SK-N-SH (cell line): ENCODE measurements at regions not wholly inside any gene's neighbourhood (a gene's known extent, or its start where the extent isn't known, plus 50 kb on each side); places are given as distances from the start of the nearest gene placed in this dataset.

Source experiments
- CTCF ChIA-PET: fragments of 300-600, 350-600 bp; formaldehyde crosslinking; extraction: SDS; loops from one replicate; lab custom pipeline; 2021; lab: Yijun Ruan, JAX
- POLR2A ChIA-PET: fragments of 350-600 bp; sonication (Branson Sonifier 250); formaldehyde crosslinking; extraction: SDS; loops from one replicate; lab custom pipeline; 2020; ENCODE audit warnings: antibody characterized with exemption, inconsistent platforms; lab: Yijun Ruan, JAX
- DNase-seq: peaks from one replicate; pipeline ENCODE4 v3.0.0; 2012
- H2AFZ ChIP-seq: fragments of 200-600 bp; sonication (generic); 2 replicates; pipeline ENCODE4 v1.8.1; 2016; ENCODE audit warnings: antibody characterized with exemption, mild to moderate bottlenecking, low read depth
- H3F3A ChIP-seq: fragments of 200-600 bp; sonication (generic); replicated peaks from 2 replicates; pipeline ENCODE3; 2016; ENCODE audit warnings: antibody characterized with exemption, mild to moderate bottlenecking; ENCODE audit not compliant: insufficient read depth
- H3K27ac ChIP-seq, 2 experiments: fragments of 200-500 bp in 1 of 2; fragments of 200-600 bp in 1 of 2; sonication (Bioruptor generic) in 1 of 2; sonication (generic), shearing (Covaris generic) in 1 of 2; 2 replicates each; pipeline versions ENCODE4 v1.5.1 to v1.6.1; 2014 to 2016; ENCODE audit warnings: low read depth in 2 of 2, inconsistent platforms in 1 of 2, low read length in 1 of 2, mild to moderate bottlenecking in 1 of 2, mixed read lengths in 1 of 2
- H3K27me3 ChIP-seq: fragments of 200-600 bp; sonication (generic), shearing (Covaris generic); 2 replicates; pipeline ENCODE4 v1.6.1; 2016; ENCODE audit warnings: mixed run types; ENCODE audit not compliant: insufficient read depth
- H3K36me3 ChIP-seq, 2 experiments: fragments of 200-500 bp in 1 of 2; fragments of 200-600 bp in 1 of 2; sonication (Bioruptor generic) in 1 of 2; sonication (generic) in 1 of 2; replicated peaks in 1 of 2; 2 replicates each; pipeline versions ENCODE3 to v1.5.1; 2014 to 2016; ENCODE audit warnings: low read length in 1 of 2, mild to moderate bottlenecking in 1 of 2; ENCODE audit not compliant: insufficient read depth in 2 of 2, control insufficient read depth in 1 of 2
- H3K4me1 ChIP-seq, 2 experiments: fragments of 200-500 bp in 1 of 2; fragments of 200-600 bp in 1 of 2; sonication (Bioruptor generic) in 1 of 2; sonication (generic), shearing (Covaris generic) in 1 of 2; 2 replicates each; pipeline versions ENCODE4 v1.5.1 to v1.6.1; 2014 to 2016; ENCODE audit warnings: low read depth in 1 of 2, low read length in 1 of 2, mixed run types in 1 of 2; ENCODE audit not compliant: insufficient read depth in 2 of 2, control insufficient read depth in 1 of 2
- H3K4me2 ChIP-seq: fragments of 200-600 bp; sonication (generic), shearing (Covaris generic); 2 replicates; pipeline ENCODE4 v1.6.1; 2017; ENCODE audit warnings: mixed run types
- H3K4me3 ChIP-seq, 2 experiments: fragments of 200-500 bp in 1 of 2; fragments of 200-600 bp in 1 of 2; sonication (Bioruptor generic) in 1 of 2; sonication (generic), shearing (Covaris generic) in 1 of 2; 2 replicates each; pipeline versions ENCODE4 v1.5.1 to v1.8.1; 2014 to 2016; ENCODE audit warnings: low read depth in 2 of 2, inconsistent platforms in 1 of 2, low read length in 1 of 2, mild to moderate bottlenecking in 1 of 2, mixed read lengths in 1 of 2, moderate library complexity in 1 of 2
- H3K79me2 ChIP-seq: fragments of 200-600 bp; sonication (generic); 2 replicates; pipeline ENCODE4 v1.8.1; 2017; ENCODE audit warnings: mild to moderate bottlenecking; ENCODE audit not compliant: insufficient read depth
- H3K9ac ChIP-seq: fragments of 200-600 bp; sonication (generic); 2 replicates; pipeline ENCODE4 v1.6.1; 2017; ENCODE audit warnings: mixed run types
- H3K9me2 ChIP-seq: fragments of 200-600 bp; sonication (generic); 2 replicates; pipeline ENCODE4 v1.6.1; 2017; ENCODE audit warnings: mixed run types
- H3K9me3 ChIP-seq: fragments of 200-600 bp; sonication (generic); 2 replicates; pipeline ENCODE4 v1.6.1; 2017; ENCODE audit warnings: mixed run types, mild to moderate bottlenecking, moderate library complexity
- H4K20me1 ChIP-seq: fragments of 200-600 bp; sonication (generic); 2 replicates; pipeline ENCODE4 v1.6.1; 2017; ENCODE audit warnings: mild to moderate bottlenecking, mixed run types; ENCODE audit not compliant: insufficient read depth
- JUND ChIP-seq: IDR thresholded peaks from 2 replicates; pipeline ENCODE4 v1.4.0; 2012
- TAF1 ChIP-seq: IDR thresholded peaks from 2 replicates; pipeline ENCODE4 v1.6.1; 2012; ENCODE audit warnings: low read depth, mild to moderate bottlenecking, low read length, moderate library complexity, borderline replicate concordance
- TEAD4 ChIP-seq: IDR thresholded peaks from 2 replicates; pipeline ENCODE4 v1.4.0; 2012; ENCODE audit warnings: mild to moderate bottlenecking, borderline replicate concordance; ENCODE audit not compliant: insufficient read depth
- WGBS: methylation state at CpG from one replicate; pipeline ENCODE4 v1.1.6; 2017; ENCODE audit warnings: low lambda C conversion rate; 5-methylcytosine and 5-hydroxymethylcytosine counted together
- TF ChIP-seq, protein P1 (sequence below): fragments of 150-350 bp; IDR thresholded peaks from 2 replicates; pipeline ENCODE4 v1.6.1; 2017; ENCODE audit warnings: antibody characterized with exemption, low read length, low read depth, borderline replicate concordance
- TF ChIP-seq, protein P2 (sequence below): IDR thresholded peaks from 2 replicates; pipeline ENCODE4 v1.4.0; 2012; ENCODE audit warnings: low read depth, borderline replicate concordance
- TF ChIP-seq, protein P3 (sequence below): IDR thresholded peaks from 2 replicates; pipeline ENCODE4 v1.6.1; 2012; ENCODE audit warnings: mild to moderate bottlenecking, low read depth, low read length, moderate library complexity
- TF ChIP-seq, protein P4 (sequence below): fragments of 200-600 bp; sonication (generic); IDR thresholded peaks from 2 replicates; pipeline ENCODE4 v1.6.1; 2017; ENCODE audit warnings: antibody characterized with exemption, mild to moderate bottlenecking, moderate library complexity

DNA sequence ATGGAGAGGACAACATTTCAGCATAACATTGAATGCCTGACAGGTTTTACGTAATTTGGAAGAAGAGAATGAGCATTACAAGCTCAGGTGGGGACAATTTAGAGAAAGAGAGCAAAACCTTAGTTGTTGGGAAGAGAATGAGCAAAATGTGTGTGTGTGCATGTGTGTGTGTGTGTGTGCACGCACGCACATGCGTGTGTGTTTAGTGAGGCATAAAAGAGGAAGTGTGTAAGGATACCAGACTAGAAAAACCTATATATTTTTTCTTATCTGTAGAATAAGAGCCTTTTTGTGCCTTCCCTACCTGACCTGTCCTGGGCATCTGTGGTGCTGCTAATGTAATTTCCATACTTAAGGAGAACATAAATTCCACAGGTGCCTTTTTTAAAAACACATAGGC, 99.0 kb upstream of the PLXNA2 start:
- POLR2A ChIA-PET: no interaction called here
- H3K27me3 ChIP-seq: no peaks in the 10 kb centered on the region
- no peaks in the 10 kb centered on the region for H3K79me2 ChIP-seq
- no peaks in the 10 kb centered on the region for H4K20me1 ChIP-seq
- no peak overlapping the region for H2AFZ ChIP-seq
- no peak overlapping the region for H3K4me2 ChIP-seq
- WGBS: 80% methylated on average over 4 of the region's 4 CpGs
- CTCF ChIA-PET: no interaction called here
- H3K36me3 ChIP-seq: no peaks in the 10 kb centered on the region
- H3K9ac ChIP-seq: no peak overlapping the region
- DNase-seq: no peak
- H3K4me3 ChIP-seq: no peak overlapping the region
- no peaks in the 10 kb centered on the region for H3K9me3 ChIP-seq
- no peaks in the 10 kb centered on the region for H3F3A ChIP-seq
- peaks cover 0 to 2% of the 10 kb centered on the region in 2 experiments; a peak in 2 of 4 replicates for H3K4me1 ChIP-seq
- H3K9me2 ChIP-seq: no peaks in the 10 kb centered on the region
- TF ChIP-seq, protein P1, sequence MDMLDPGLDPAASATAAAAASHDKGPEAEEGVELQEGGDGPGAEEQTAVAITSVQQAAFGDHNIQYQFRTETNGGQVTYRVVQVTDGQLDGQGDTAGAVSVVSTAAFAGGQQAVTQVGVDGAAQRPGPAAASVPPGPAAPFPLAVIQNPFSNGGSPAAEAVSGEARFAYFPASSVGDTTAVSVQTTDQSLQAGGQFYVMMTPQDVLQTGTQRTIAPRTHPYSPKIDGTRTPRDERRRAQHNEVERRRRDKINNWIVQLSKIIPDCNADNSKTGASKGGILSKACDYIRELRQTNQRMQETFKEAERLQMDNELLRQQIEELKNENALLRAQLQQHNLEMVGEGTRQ: no peak
- TF ChIP-seq, protein P2, sequence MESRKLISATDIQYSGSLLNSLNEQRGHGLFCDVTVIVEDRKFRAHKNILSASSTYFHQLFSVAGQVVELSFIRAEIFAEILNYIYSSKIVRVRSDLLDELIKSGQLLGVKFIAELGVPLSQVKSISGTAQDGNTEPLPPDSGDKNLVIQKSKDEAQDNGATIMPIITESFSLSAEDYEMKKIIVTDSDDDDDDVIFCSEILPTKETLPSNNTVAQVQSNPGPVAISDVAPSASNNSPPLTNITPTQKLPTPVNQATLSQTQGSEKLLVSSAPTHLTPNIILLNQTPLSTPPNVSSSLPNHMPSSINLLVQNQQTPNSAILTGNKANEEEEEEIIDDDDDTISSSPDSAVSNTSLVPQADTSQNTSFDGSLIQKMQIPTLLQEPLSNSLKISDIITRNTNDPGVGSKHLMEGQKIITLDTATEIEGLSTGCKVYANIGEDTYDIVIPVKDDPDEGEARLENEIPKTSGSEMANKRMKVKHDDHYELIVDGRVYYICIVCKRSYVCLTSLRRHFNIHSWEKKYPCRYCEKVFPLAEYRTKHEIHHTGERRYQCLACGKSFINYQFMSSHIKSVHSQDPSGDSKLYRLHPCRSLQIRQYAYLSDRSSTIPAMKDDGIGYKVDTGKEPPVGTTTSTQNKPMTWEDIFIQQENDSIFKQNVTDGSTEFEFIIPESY: no peak
- TF ChIP-seq, protein P3, sequence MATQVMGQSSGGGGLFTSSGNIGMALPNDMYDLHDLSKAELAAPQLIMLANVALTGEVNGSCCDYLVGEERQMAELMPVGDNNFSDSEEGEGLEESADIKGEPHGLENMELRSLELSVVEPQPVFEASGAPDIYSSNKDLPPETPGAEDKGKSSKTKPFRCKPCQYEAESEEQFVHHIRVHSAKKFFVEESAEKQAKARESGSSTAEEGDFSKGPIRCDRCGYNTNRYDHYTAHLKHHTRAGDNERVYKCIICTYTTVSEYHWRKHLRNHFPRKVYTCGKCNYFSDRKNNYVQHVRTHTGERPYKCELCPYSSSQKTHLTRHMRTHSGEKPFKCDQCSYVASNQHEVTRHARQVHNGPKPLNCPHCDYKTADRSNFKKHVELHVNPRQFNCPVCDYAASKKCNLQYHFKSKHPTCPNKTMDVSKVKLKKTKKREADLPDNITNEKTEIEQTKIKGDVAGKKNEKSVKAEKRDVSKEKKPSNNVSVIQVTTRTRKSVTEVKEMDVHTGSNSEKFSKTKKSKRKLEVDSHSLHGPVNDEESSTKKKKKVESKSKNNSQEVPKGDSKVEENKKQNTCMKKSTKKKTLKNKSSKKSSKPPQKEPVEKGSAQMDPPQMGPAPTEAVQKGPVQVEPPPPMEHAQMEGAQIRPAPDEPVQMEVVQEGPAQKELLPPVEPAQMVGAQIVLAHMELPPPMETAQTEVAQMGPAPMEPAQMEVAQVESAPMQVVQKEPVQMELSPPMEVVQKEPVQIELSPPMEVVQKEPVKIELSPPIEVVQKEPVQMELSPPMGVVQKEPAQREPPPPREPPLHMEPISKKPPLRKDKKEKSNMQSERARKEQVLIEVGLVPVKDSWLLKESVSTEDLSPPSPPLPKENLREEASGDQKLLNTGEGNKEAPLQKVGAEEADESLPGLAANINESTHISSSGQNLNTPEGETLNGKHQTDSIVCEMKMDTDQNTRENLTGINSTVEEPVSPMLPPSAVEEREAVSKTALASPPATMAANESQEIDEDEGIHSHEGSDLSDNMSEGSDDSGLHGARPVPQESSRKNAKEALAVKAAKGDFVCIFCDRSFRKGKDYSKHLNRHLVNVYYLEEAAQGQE: no peak
- no peak for TF ChIP-seq TAF1
- TF ChIP-seq, protein P4, sequence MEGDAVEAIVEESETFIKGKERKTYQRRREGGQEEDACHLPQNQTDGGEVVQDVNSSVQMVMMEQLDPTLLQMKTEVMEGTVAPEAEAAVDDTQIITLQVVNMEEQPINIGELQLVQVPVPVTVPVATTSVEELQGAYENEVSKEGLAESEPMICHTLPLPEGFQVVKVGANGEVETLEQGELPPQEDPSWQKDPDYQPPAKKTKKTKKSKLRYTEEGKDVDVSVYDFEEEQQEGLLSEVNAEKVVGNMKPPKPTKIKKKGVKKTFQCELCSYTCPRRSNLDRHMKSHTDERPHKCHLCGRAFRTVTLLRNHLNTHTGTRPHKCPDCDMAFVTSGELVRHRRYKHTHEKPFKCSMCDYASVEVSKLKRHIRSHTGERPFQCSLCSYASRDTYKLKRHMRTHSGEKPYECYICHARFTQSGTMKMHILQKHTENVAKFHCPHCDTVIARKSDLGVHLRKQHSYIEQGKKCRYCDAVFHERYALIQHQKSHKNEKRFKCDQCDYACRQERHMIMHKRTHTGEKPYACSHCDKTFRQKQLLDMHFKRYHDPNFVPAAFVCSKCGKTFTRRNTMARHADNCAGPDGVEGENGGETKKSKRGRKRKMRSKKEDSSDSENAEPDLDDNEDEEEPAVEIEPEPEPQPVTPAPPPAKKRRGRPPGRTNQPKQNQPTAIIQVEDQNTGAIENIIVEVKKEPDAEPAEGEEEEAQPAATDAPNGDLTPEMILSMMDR: no peak
- no peak for TF ChIP-seq TEAD4
- no peak for TF ChIP-seq JUND
- H3K27ac ChIP-seq: no peak overlapping the region
